ENCODE measurements at regions not wholly inside any gene's neighbourhood (a gene's known extent, or its start where the extent isn't known, plus 50 kb on each side); places are given as distances from the start of the nearest gene placed in this dataset.
"Not testable (repeated sequence)": the region's sequence is repeated elsewhere in the genome, so short reads cannot be mapped to it uniquely, and the experiment has no call there.

DNA sequence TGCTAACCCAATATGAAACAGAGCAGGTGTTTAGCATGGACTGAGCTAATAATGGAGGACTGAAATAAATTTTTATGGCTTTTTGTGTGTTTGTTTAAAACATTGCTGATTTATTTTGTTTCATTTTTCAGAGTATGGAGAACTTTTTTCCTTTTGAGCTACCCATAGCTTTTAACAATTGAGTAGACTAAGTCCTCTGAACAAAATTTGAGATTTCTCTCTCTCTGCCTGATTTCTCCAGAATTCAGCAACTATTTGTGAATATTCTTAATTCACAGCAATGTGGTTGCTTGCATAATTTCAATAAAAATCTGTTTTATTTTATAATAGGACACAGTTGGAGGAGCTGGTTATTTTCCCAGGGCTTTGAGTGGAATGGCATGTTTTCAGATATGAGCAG is 103.7 kb downstream of the TPBG start:
- no peaks in the 10 kb centered on the region for H3K9me3 ChIP-seq (ENCODE audit: control insufficient read depth, insufficient read depth, low read depth, low read length)
- no peaks in the 10 kb centered on the region for H3K36me3 ChIP-seq (ENCODE audit: control insufficient read depth in 2 of 2, insufficient read depth in 1 of 2, low read length in 2 of 2)
- ChIA-PET POLR2A (no interaction called here), CTCF (interaction anchor here (0.7 kb wide), 1 partner anchor 155 kb away, joined by 4 read pairs; no protein-coding TSS in a partner anchor)
- H3K4me3 ChIP-seq (ENCODE audit: low read depth, low read length): no peak overlapping the region
- peak; percentile 92 for TF ChIP-seq SETDB1 (IDR thresholded peaks at IDR 0.05; ENCODE audit: insufficient read length, low read length)
- TF ChIP-seq, protein P1, sequence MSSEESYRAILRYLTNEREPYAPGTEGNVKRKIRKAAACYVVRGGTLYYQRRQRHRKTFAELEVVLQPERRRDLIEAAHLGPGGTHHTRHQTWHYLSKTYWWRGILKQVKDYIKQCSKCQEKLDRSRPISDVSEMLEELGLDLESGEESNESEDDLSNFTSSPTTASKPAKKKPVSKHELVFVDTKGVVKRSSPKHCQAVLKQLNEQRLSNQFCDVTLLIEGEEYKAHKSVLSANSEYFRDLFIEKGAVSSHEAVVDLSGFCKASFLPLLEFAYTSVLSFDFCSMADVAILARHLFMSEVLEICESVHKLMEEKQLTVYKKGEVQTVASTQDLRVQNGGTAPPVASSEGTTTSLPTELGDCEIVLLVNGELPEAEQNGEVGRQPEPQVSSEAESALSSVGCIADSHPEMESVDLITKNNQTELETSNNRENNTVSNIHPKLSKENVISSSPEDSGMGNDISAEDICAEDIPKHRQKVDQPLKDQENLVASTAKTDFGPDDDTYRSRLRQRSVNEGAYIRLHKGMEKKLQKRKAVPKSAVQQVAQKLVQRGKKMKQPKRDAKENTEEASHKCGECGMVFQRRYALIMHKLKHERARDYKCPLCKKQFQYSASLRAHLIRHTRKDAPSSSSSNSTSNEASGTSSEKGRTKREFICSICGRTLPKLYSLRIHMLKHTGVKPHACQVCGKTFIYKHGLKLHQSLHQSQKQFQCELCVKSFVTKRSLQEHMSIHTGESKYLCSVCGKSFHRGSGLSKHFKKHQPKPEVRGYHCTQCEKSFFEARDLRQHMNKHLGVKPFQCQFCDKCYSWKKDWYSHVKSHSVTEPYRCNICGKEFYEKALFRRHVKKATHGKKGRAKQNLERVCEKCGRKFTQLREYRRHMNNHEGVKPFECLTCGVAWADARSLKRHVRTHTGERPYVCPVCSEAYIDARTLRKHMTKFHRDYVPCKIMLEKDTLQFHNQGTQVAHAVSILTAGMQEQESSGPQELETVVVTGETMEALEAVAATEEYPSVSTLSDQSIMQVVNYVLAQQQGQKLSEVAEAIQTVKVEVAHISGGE (tag by site-specific recombination; conservative IDR thresholded peaks at IDR 0.05; ENCODE audit: low read depth): no peak
- no peak for TF ChIP-seq ZNF830 (tag by site-specific recombination; IDR thresholded peaks at IDR 0.05; ENCODE audit: low read depth)
- 0 out of 2 replicates have a peak, but pooled peaks have one; percentile 34 for TF ChIP-seq ZNF549 (tag by site-specific recombination; IDR thresholded peaks at IDR 0.05)
- no peak for TF ChIP-seq SCRT2 (tag by site-specific recombination; IDR thresholded peaks at IDR 0.05)
- no peak for TF ChIP-seq ZNF302 (tag by site-specific recombination; IDR thresholded peaks at IDR 0.05; ENCODE audit: low read depth)
- 0 out of 2 replicates have a peak, but pooled peaks have one; percentile 25 for TF ChIP-seq ZNF626 (tag by site-specific recombination; IDR thresholded peaks at IDR 0.05)
- H3K4me1 ChIP-seq (ENCODE audit: control insufficient read depth, insufficient read depth, low read length): no peaks in the 10 kb centered on the region
- H3K27ac ChIP-seq (ENCODE audit: extremely low read depth, low read depth, low read length): no peak overlapping the region

DNA sequence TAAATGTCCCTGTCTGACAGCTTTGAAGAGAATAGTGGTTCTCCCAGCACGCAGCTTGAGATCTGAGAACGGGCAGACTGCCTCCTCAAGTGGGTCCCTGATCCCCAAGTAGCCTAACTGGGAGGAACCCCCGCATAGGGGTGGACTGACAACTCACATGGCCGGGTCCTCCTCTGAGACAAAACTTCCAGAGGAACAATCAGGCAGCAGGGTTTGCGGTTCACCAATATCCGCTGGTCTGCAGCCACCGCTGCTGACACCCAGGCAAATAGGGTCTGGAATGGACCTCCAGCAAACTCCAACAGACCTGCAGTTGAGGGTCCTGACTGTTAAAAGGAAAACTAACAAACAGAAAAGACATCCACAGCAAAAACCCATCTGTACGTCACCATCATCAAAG is 106.5 kb downstream of the TPBG start:
- CTCF ChIA-PET; H3K9me3 ChIP-seq (ENCODE audit: control insufficient read depth, insufficient read depth, low read depth, low read length); POLR2A ChIA-PET; H3K4me3 ChIP-seq (ENCODE audit: low read depth, low read length); H3K4me1 ChIP-seq (ENCODE audit: control insufficient read depth, insufficient read depth, low read length); H3K27ac ChIP-seq (ENCODE audit: extremely low read depth, low read depth, low read length); H3K36me3 ChIP-seq (ENCODE audit: control insufficient read depth in 2 of 2, insufficient read depth in 1 of 2, low read length in 2 of 2): not testable (repeated sequence)

DNA sequence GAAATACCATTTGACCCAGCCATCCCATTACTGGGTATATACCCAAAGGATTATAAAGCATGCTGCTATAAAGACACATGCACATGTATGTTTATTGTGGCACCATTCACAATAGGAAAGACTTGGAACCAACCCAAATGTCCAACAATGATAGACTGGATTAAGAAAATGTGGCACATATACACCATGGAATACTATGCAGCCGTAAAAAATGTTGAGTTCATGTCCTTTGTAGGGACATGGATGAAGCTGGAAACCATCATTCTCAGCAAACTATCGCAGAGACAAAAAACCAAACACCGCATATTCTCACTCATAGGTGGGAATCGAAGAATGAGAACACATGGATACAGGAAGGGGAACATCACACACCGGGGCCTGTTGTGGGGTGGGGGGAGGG is 111.5 kb downstream of the TPBG start:
- peak; percentile 90 for TF ChIP-seq ZNF146 (tag by site-specific recombination; IDR thresholded peaks at IDR 0.05)
- CTCF ChIA-PET; H3K4me1 ChIP-seq (ENCODE audit: control insufficient read depth, insufficient read depth, low read length); H3K9me3 ChIP-seq (ENCODE audit: control insufficient read depth, insufficient read depth, low read depth, low read length); H3K27ac ChIP-seq (ENCODE audit: extremely low read depth, low read depth, low read length); H3K4me3 ChIP-seq (ENCODE audit: low read depth, low read length); H3K36me3 ChIP-seq (ENCODE audit: control insufficient read depth in 2 of 2, insufficient read depth in 1 of 2, low read length in 2 of 2); POLR2A ChIA-PET: not testable (repeated sequence)

DNA sequence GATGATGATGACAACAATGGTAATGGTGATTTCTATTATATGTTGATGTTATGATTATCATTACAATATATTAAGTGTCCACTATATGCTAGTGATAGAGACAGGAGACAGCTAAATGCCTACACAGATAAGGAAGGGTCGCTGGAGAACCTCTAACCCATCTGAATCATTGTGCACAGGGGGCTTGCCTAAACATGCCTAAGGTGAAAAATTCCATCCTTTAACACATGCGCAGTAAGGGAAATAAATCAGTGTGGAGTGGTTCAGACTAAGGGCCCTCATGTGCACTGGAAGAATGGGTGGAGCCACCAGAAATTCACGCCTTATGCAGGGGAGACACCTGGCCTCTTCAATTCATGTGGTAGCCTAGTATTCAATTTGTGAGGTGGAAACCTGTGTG is 120.4 kb downstream of the TPBG start:
- Histone ChIP-seq H3K4me1 (ENCODE audit: control insufficient read depth, insufficient read depth, low read length) (no peaks in the 10 kb centered on the region), H3K36me3 (ENCODE audit: control insufficient read depth in 2 of 2, insufficient read depth in 1 of 2, low read length in 2 of 2) (no peaks in the 10 kb centered on the region), H3K27ac (ENCODE audit: extremely low read depth, low read depth, low read length) (no peak overlapping the region), H3K4me3 (ENCODE audit: low read depth, low read length) (no peak overlapping the region), H3K9me3 (ENCODE audit: control insufficient read depth, insufficient read depth, low read depth, low read length) (no peaks in the 10 kb centered on the region)
- CTCF ChIA-PET: no interaction called here
- TF ChIP-seq ZFP41 (tag by site-specific recombination; IDR thresholded peaks at IDR 0.05; ENCODE audit: borderline replicate concordance) (no peak), ZNF654 (tag by site-specific recombination; IDR thresholded peaks at IDR 0.05; ENCODE audit: low read depth) (no peak), ZNF560 (tag by site-specific recombination; IDR thresholded peaks at IDR 0.05; ENCODE audit: borderline replicate concordance) (no peak), ZNF211 (tag by site-specific recombination; IDR thresholded peaks at IDR 0.05; ENCODE audit: low read depth) (no peak), ZNF221 (tag by site-specific recombination; IDR thresholded peaks at IDR 0.05; ENCODE audit: borderline replicate concordance) (no peak), ZSCAN16 (tag by site-specific recombination; IDR thresholded peaks at IDR 0.05) (no peak), ZNF660 (tag by site-specific recombination; IDR thresholded peaks at IDR 0.05) (no peak), ZNF785 (tag by site-specific recombination; IDR thresholded peaks at IDR 0.05) (no peak), ZNF23 (tag by site-specific recombination; IDR thresholded peaks at IDR 0.05; ENCODE audit: borderline replicate concordance) (no peak)
- POLR2A ChIA-PET: no interaction called here

All from HEK293 (cell line).